ENCODE measurements at regions not wholly inside any gene's neighbourhood (a gene's known extent, or its start where the extent isn't known, plus 50 kb on each side); places are given as distances from the start of the nearest gene placed in this dataset.

- DNase-seq (ENCODE audit: low read depth): no peak
These were observed 367.9 kb downstream of the FAM133A start for GRCh38 chrX:94041881-94042280.

- no peak for DNase-seq (ENCODE audit: low read depth)
These were observed 371.7 kb downstream of the FAM133A start for GRCh38 chrX:94045724-94046123.

- DNase-seq (ENCODE audit: low read depth): no peak
These were observed 377.9 kb downstream of the FAM133A start for GRCh38 chrX:94051926-94052325.

GRCh38 chrX:94053575-94053974 is 379.6 kb downstream of the FAM133A start:
- no peak for DNase-seq (ENCODE audit: low read depth)

- no peak for DNase-seq (ENCODE audit: low read depth)
These were observed 383.4 kb downstream of the FAM133A start for GRCh38 chrX:94057385-94057784.

GRCh38 chrX:94058728-94059382 is 384.8 kb downstream of the FAM133A start:
- DNase-seq (ENCODE audit: low read depth): peak; percentile 1

GRCh38 chrX:94065091-94065490 is 391.1 kb downstream of the FAM133A start:
- DNase-seq (ENCODE audit: low read depth): no peak

GRCh38 chrX:94089149-94089548 is 415.1 kb downstream of the FAM133A start:
- DNase-seq (ENCODE audit: low read depth): no peak

GRCh38 chrX:94097868-94098267 is 423.9 kb downstream of the FAM133A start:
- DNase-seq (ENCODE audit: low read depth): no peak

- DNase-seq (ENCODE audit: low read depth): no peak
These were observed 434.0 kb downstream of the FAM133A start for GRCh38 chrX:94107981-94108380.

GRCh38 chrX:94114362-94114761 is 440.4 kb downstream of the FAM133A start:
- DNase-seq (ENCODE audit: low read depth): no peak

- no peak for DNase-seq (ENCODE audit: low read depth)
These were observed 447.8 kb downstream of the FAM133A start for GRCh38 chrX:94121799-94122198.

GRCh38 chrX:94123062-94123461 is 449.1 kb downstream of the FAM133A start:
- no peak for DNase-seq (ENCODE audit: low read depth)

GRCh38 chrX:94162971-94163370 is 489.0 kb downstream of the FAM133A start:
- no peak for DNase-seq (ENCODE audit: low read depth)

GRCh38 chrX:94178145-94178788 is 504.3 kb downstream of the FAM133A start:
- no peak for DNase-seq (ENCODE audit: low read depth)

- no peak for DNase-seq (ENCODE audit: low read depth)
These were observed 530.5 kb downstream of the FAM133A start for GRCh38 chrX:94204524-94204923.

GRCh38 chrX:94216738-94217137 is 542.7 kb downstream of the FAM133A start:
- no peak for DNase-seq (ENCODE audit: low read depth)

- DNase-seq (ENCODE audit: low read depth): no peak
These were observed 578.2 kb downstream of the FAM133A start for GRCh38 chrX:94252211-94252610.

- no peak for DNase-seq (ENCODE audit: low read depth)
These were observed 582.4 kb downstream of the FAM133A start for GRCh38 chrX:94256396-94256795.

- DNase-seq (ENCODE audit: low read depth): no peak
These were observed 591.3 kb downstream of the FAM133A start for GRCh38 chrX:94265323-94265722.

- no peak for DNase-seq (ENCODE audit: low read depth)
These were observed 614.3 kb downstream of the FAM133A start for GRCh38 chrX:94288325-94288724.

GRCh38 chrX:94288972-94289371 is 615.0 kb downstream of the FAM133A start:
- DNase-seq (ENCODE audit: low read depth): no peak

GRCh38 chrX:94302446-94302845 is 628.4 kb downstream of the FAM133A start:
- DNase-seq (ENCODE audit: low read depth): no peak

GRCh38 chrX:94329182-94329581 is 655.2 kb downstream of the FAM133A start:
- DNase-seq (ENCODE audit: low read depth): no peak
